ENCODE measurements at regions not wholly inside any gene's neighbourhood (a gene's known extent, or its start where the extent isn't known, plus 50 kb on each side); places are given as distances from the start of the nearest gene placed in this dataset.
A peak's percentile ranks its signal among the peaks of the same experiment; 100 is the strongest.

GRCh38 chr4:20046931-20047677 lies 204.6 kb upstream of the SLIT2 start:
- TF ChIP-seq CTCF (IDR thresholded peaks at IDR 0.05; ENCODE audit: insufficient read depth, missing control alignments) = no peak
- no peak for DNase-seq (ENCODE audit: insufficient read length, low spot score)
- FAIRE-seq = no peak

- no peak for TF ChIP-seq CTCF (IDR thresholded peaks at IDR 0.05; ENCODE audit: insufficient read depth, missing control alignments)
- no peak for DNase-seq (ENCODE audit: insufficient read length, low spot score)
Measured at GRCh38 chr4:20046179-20046578, 205.5 kb upstream of the SLIT2 start.

GRCh38 chr4:20044966-20045365 lies 206.7 kb upstream of the SLIT2 start:
- no peak for TF ChIP-seq CTCF (IDR thresholded peaks at IDR 0.05; ENCODE audit: insufficient read depth, missing control alignments)
- FAIRE-seq (peak; percentile 25), DNase-seq (ENCODE audit: insufficient read length, low spot score) (no peak)

More at GRCh38 chr4:20046179-20046578, 205.5 kb upstream of the SLIT2 start:
- FAIRE-seq = no peak

- no peak for FAIRE-seq
- DNase-seq (ENCODE audit: insufficient read length, low spot score) = no peak
- no peak for TF ChIP-seq CTCF (IDR thresholded peaks at IDR 0.05; ENCODE audit: insufficient read depth, missing control alignments)
Measured at GRCh38 chr4:20044502-20044911, 207.2 kb upstream of the SLIT2 start.

- no peak for TF ChIP-seq CTCF (IDR thresholded peaks at IDR 0.05; ENCODE audit: insufficient read depth, missing control alignments)
- FAIRE-seq (no peak), DNase-seq (ENCODE audit: insufficient read length, low spot score) (no peak)
Measured at GRCh38 chr4:20043991-20044390, 207.7 kb upstream of the SLIT2 start.

GRCh38 chr4:20042769-20043168 lies 208.9 kb upstream of the SLIT2 start:
- DNase-seq (ENCODE audit: insufficient read length, low spot score) (no peak), FAIRE-seq (no peak)
- TF ChIP-seq CTCF (IDR thresholded peaks at IDR 0.05; ENCODE audit: insufficient read depth, missing control alignments) = no peak

- FAIRE-seq = no peak
- no peak for DNase-seq (ENCODE audit: insufficient read length, low spot score)
- TF ChIP-seq CTCF (IDR thresholded peaks at IDR 0.05; ENCODE audit: insufficient read depth, missing control alignments) = no peak
Measured at GRCh38 chr4:20041839-20042407, 209.8 kb upstream of the SLIT2 start.
